Jurkat, Clone E6-1 (cell line): ENCODE measurements at regions not wholly inside any gene's neighbourhood (a gene's known extent, or its start where the extent isn't known, plus 50 kb on each side); places are given as distances from the start of the nearest gene placed in this dataset.

Experiments
- DNase-seq: peaks from one replicate; pipeline ENCODE4 v3.0.0-alpha.2; 2011; ENCODE audit warnings: low read depth, low spot score
- H3K4me3 ChIP-seq: 2 replicates; pipeline ENCODE4 v1.5.1; 2011; ENCODE audit warnings: mild to moderate bottlenecking, low read length, control low read depth, moderate library complexity

GRCh38 chr3:24944805-24945520 lies 450.3 kb upstream of the THRB start:
- DNase-seq, result no peak
- no peak overlapping the region for H3K4me3 ChIP-seq

- no peak overlapping the region for H3K4me3 ChIP-seq
- DNase-seq, result no peak
These were observed 450.9 kb upstream of the THRB start for GRCh38 chr3:24945563-24945962.

- no peak for DNase-seq
- H3K4me3 ChIP-seq, result no peak overlapping the region
These were observed 452.5 kb upstream of the THRB start for GRCh38 chr3:24947103-24947502.

GRCh38 chr3:24951180-24951579 lies 456.5 kb upstream of the THRB start:
- no peak for DNase-seq
- no peak overlapping the region for H3K4me3 ChIP-seq

- no peak overlapping the region for H3K4me3 ChIP-seq
- no peak for DNase-seq
These were observed 457.7 kb upstream of the THRB start for GRCh38 chr3:24952388-24952787.

- DNase-seq, result no peak
- H3K4me3 ChIP-seq, result no peak overlapping the region
These were observed 458.6 kb upstream of the THRB start for GRCh38 chr3:24953060-24953771.

- no peak for DNase-seq
- no peak overlapping the region for H3K4me3 ChIP-seq
These were observed 462.0 kb upstream of the THRB start for GRCh38 chr3:24956613-24957012.

- no peak overlapping the region for H3K4me3 ChIP-seq
- DNase-seq, result no peak
These were observed 463.6 kb upstream of the THRB start for GRCh38 chr3:24958271-24958670.

GRCh38 chr3:24958910-24959447 lies 464.3 kb upstream of the THRB start:
- DNase-seq, result no peak
- no peak overlapping the region for H3K4me3 ChIP-seq

GRCh38 chr3:24963762-24964625 lies 464.1 kb upstream of the RARB start:
- H3K4me3 ChIP-seq, result no peak overlapping the region
- peak; percentile 9 for DNase-seq

- no peak overlapping the region for H3K4me3 ChIP-seq
- DNase-seq, result no peak
These were observed 462.2 kb upstream of the RARB start for GRCh38 chr3:24965706-24966385.

- H3K4me3 ChIP-seq, result no peak overlapping the region
- no peak for DNase-seq
These were observed 460.0 kb upstream of the RARB start for GRCh38 chr3:24968036-24968435.

GRCh38 chr3:24972491-24972890 lies 455.6 kb upstream of the RARB start:
- no peak overlapping the region for H3K4me3 ChIP-seq
- DNase-seq, result no peak

- no peak for DNase-seq
- no peak overlapping the region for H3K4me3 ChIP-seq
These were observed 446.8 kb upstream of the RARB start for GRCh38 chr3:24981309-24981708.

- DNase-seq, result no peak
- no peak overlapping the region for H3K4me3 ChIP-seq
These were observed 446.1 kb upstream of the RARB start for GRCh38 chr3:24981924-24982323.

GRCh38 chr3:24985668-24986067 lies 442.4 kb upstream of the RARB start:
- no peak for DNase-seq
- no peak overlapping the region for H3K4me3 ChIP-seq

GRCh38 chr3:24986612-24987011 lies 441.5 kb upstream of the RARB start:
- DNase-seq, result no peak

GRCh38 chr3:24999357-24999756 lies 428.7 kb upstream of the RARB start:
- DNase-seq, result no peak

More at GRCh38 chr3:24986612-24987011, 441.5 kb upstream of the RARB start:
- no peak overlapping the region for H3K4me3 ChIP-seq

GRCh38 chr3:25000971-25001591 lies 427.0 kb upstream of the RARB start:
- no peak for DNase-seq
- H3K4me3 ChIP-seq, result no peak overlapping the region

More at GRCh38 chr3:24999357-24999756, 428.7 kb upstream of the RARB start:
- H3K4me3 ChIP-seq, result no peak overlapping the region
